ENCODE measurements at regions not wholly inside any gene's neighbourhood (a gene's known extent, or its start where the extent isn't known, plus 50 kb on each side); places are given as distances from the start of the nearest gene placed in this dataset.

GRCh38 chr13:22127277-22128164, 456.6 kb downstream of the FGF9 start (continued):
- TF ChIP-seq CTCF (conservative IDR thresholded peaks at IDR 0.05; ENCODE audit: low read depth in 2 of 2) (no peak), REST (IDR thresholded peaks at IDR 0.05; ENCODE audit: unreplicated experiment) (no peak), EZH2phosphoT487 (IDR thresholded peaks at IDR 0.05; ENCODE audit: unreplicated experiment) (no peak)

DNA sequence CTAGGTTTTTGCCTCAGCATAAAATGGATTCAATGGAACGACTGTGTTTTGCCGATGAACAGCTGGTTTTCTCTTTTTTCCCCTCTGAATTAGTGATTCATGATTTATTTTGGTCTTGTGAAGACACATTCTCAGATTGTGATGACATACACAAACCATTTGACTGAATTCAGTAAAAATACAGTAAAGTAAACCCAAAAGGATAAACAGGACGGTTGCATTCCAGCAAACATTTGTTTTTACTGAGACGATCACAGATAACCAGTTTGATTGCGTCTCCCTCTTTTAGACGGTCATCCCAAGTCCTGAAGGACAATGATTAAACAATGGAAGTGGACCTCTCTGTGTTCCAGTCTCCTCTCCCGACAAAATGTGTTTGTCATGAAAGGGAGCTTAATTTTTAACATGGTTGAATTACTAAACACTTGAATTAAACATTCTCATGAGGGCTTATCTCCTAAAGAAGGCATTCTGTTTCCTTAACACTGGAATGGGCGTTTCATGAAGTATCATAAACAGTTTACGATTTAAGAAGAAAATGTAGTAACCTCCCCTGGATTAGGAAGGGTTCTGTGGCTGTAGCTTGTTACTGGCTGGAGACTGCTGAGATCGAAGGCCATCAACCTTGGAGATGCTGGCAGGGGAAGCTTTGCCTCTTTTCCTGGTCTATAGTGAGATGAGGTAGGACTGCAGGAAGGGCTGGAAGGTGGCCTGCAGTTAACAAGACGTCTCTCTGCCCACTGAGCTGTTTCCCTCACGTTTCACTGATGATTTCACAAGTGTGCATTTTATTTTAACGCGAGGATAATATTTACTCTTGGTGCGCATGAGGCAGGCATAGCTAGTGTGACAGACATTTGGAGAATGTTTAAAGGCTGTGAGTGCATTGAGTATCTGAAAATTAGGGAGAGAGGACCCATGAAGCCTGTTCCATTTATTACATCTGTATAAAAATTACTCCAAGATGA, 457.9 kb downstream of the FGF9 start:
- no peak overlapping the region for H3K27ac Mint-ChIP-seq
- Histone ChIP-seq H3K36me3 (ENCODE audit: insufficient read depth) (no peaks in the 10 kb centered on the region), H3K79me2 (replicated peaks; ENCODE audit: insufficient read depth) (peaks cover 6% of the 10 kb centered on the region), H3F3A (replicated peaks; ENCODE audit: low read depth) (no peaks in the 10 kb centered on the region), H3K4me2 (no peak overlapping the region), H3K27ac (ENCODE audit: low read depth) (no peak overlapping the region), H4K20me1 (replicated peaks; ENCODE audit: insufficient read depth) (no peaks in the 10 kb centered on the region), H3K4me3 (no peak overlapping the region), H3K4me1 (ENCODE audit: insufficient read depth) (no peaks in the 10 kb centered on the region), H3K27me3 (ENCODE audit: insufficient read depth) (no peaks in the 10 kb centered on the region), H3K9me2 (ENCODE audit: insufficient read depth) (no peaks in the 10 kb centered on the region), H2AFZ (no peak overlapping the region)
- no peaks in the 10 kb centered on the region for H3K4me1 Mint-ChIP-seq
- H3K36me3 Mint-ChIP-seq (ENCODE audit: low read depth): no peaks in the 10 kb centered on the region
- no peak for ATAC-seq
- H3K4me3 Mint-ChIP-seq: no peak overlapping the region
- H3K9me3 Mint-ChIP-seq: no peaks in the 10 kb centered on the region
- no peaks in the 10 kb centered on the region for H3K27me3 Mint-ChIP-seq (ENCODE audit: insufficient read depth, low read depth, poor library complexity)
- no peak for DNase-seq (ENCODE audit: low spot score)
- TF ChIP-seq EZH2phosphoT487 (IDR thresholded peaks at IDR 0.05; ENCODE audit: unreplicated experiment): no peak
- no peak for TF ChIP-seq ZNF114 (CRISPR knock-in tag; IDR thresholded peaks at IDR 0.05)
- no peak for TF ChIP-seq STAT1 (IDR thresholded peaks at IDR 0.05; ENCODE audit: unreplicated experiment)
- TF ChIP-seq EZH2 (IDR thresholded peaks at IDR 0.05; ENCODE audit: low read depth, unreplicated experiment): no peak
- no peak for TF ChIP-seq ETS1 (IDR thresholded peaks at IDR 0.05)
- TF ChIP-seq CREB1 (CRISPR knock-in tag; IDR thresholded peaks at IDR 0.05; ENCODE audit: low read depth): no peak
- TF ChIP-seq, protein P1, sequence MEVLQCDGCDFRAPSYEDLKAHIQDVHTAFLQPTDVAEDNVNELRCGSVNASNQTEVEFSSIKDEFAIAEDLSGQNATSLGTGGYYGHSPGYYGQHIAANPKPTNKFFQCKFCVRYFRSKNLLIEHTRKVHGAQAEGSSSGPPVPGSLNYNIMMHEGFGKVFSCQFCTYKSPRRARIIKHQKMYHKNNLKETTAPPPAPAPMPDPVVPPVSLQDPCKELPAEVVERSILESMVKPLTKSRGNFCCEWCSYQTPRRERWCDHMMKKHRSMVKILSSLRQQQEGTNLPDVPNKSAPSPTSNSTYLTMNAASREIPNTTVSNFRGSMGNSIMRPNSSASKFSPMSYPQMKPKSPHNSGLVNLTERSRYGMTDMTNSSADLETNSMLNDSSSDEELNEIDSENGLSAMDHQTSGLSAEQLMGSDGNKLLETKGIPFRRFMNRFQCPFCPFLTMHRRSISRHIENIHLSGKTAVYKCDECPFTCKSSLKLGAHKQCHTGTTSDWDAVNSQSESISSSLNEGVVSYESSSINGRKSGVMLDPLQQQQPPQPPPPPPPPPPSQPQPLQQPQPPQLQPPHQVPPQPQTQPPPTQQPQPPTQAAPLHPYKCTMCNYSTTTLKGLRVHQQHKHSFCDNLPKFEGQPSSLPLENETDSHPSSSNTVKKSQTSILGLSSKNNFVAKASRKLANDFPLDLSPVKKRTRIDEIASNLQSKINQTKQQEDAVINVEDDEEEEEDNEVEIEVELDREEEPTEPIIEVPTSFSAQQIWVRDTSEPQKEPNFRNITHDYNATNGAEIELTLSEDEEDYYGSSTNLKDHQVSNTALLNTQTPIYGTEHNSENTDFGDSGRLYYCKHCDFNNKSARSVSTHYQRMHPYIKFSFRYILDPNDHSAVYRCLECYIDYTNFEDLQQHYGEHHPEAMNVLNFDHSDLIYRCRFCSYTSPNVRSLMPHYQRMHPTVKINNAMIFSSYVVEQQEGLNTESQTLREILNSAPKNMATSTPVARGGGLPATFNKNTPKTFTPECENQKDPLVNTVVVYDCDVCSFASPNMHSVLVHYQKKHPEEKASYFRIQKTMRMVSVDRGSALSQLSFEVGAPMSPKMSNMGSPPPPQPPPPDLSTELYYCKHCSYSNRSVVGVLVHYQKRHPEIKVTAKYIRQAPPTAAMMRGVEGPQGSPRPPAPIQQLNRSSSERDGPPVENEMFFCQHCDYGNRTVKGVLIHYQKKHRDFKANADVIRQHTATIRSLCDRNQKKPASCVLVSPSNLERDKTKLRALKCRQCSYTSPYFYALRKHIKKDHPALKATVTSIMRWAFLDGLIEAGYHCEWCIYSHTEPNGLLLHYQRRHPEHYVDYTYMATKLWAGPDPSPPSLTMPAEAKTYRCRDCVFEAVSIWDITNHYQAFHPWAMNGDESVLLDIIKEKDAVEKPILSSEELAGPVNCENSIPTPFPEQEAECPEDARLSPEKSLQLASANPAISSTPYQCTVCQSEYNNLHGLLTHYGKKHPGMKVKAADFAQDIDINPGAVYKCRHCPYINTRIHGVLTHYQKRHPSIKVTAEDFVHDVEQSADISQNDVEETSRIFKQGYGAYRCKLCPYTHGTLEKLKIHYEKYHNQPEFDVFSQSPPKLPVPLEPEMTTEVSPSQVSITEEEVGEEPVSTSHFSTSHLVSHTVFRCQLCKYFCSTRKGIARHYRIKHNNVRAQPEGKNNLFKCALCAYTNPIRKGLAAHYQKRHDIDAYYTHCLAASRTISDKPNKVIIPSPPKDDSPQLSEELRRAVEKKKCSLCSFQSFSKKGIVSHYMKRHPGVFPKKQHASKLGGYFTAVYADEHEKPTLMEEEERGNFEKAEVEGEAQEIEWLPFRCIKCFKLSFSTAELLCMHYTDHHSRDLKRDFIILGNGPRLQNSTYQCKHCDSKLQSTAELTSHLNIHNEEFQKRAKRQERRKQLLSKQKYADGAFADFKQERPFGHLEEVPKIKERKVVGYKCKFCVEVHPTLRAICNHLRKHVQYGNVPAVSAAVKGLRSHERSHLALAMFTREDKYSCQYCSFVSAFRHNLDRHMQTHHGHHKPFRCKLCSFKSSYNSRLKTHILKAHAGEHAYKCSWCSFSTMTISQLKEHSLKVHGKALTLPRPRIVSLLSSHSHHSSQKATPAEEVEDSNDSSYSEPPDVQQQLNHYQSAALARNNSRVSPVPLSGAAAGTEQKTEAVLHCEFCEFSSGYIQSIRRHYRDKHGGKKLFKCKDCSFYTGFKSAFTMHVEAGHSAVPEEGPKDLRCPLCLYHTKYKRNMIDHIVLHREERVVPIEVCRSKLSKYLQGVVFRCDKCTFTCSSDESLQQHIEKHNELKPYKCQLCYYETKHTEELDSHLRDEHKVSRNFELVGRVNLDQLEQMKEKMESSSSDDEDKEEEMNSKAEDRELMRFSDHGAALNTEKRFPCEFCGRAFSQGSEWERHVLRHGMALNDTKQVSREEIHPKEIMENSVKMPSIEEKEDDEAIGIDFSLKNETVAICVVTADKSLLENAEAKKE (CRISPR knock-in tag; IDR thresholded peaks at IDR 0.05): no peak

Measured in GM23338 (cell line).